ENCODE measurements at regions not wholly inside any gene's neighbourhood (a gene's known extent, or its start where the extent isn't known, plus 50 kb on each side); places are given as distances from the start of the nearest gene placed in this dataset.

- Histone ChIP-seq H3K27ac (ENCODE audit: low read depth in 2 of 2, low read length in 2 of 2) (no peak overlapping the region), H3K9ac (ENCODE audit: low read depth in 1 of 2, low read length in 2 of 2) (no peak overlapping the region)
Measured at GRCh38 chr15:62636823-62637573, 405.5 kb upstream of the TPM1 start.

GRCh38 chr15:62637574-62637897 is 405.0 kb upstream of the TPM1 start:
- no peak overlapping the region for H3K9ac ChIP-seq (ENCODE audit: low read depth in 1 of 2, low read length in 2 of 2)
- H3K27ac ChIP-seq (ENCODE audit: low read depth in 2 of 2, low read length in 2 of 2) = no peak overlapping the region
- H3K27me3 ChIP-seq (ENCODE audit: control insufficient read depth in 2 of 2, insufficient read depth in 2 of 2, low read length in 2 of 2) = no peaks in the 10 kb centered on the region
- no peaks in the 10 kb centered on the region for H3K9me3 ChIP-seq (ENCODE audit: control insufficient read depth in 2 of 2, low read length in 2 of 2)
- no peaks in the 10 kb centered on the region for H3K36me3 ChIP-seq (ENCODE audit: control insufficient read depth in 2 of 2, insufficient read depth in 2 of 2, low read length in 2 of 2)
- peaks cover 6 to 20% of the 10 kb centered on the region in 2 donors for H3K4me1 ChIP-seq (ENCODE audit: control insufficient read depth in 2 of 2, insufficient read depth in 2 of 2, low read length in 2 of 2)
- H3K4me3 ChIP-seq (ENCODE audit: low read length in 2 of 2) = no peak overlapping the region

More at GRCh38 chr15:62636823-62637573, 405.5 kb upstream of the TPM1 start:
- Histone ChIP-seq H3K4me1 (ENCODE audit: control insufficient read depth in 2 of 2, insufficient read depth in 2 of 2, low read length in 2 of 2) (peaks cover 6 to 20% of the 10 kb centered on the region in 2 donors), H3K27me3 (ENCODE audit: control insufficient read depth in 2 of 2, insufficient read depth in 2 of 2, low read length in 2 of 2) (no peaks in the 10 kb centered on the region), H3K9me3 (ENCODE audit: control insufficient read depth in 2 of 2, low read length in 2 of 2) (no peaks in the 10 kb centered on the region), H3K36me3 (ENCODE audit: control insufficient read depth in 2 of 2, insufficient read depth in 2 of 2, low read length in 2 of 2) (no peaks in the 10 kb centered on the region), H3K4me3 (ENCODE audit: low read length in 2 of 2) (no peak overlapping the region)

GRCh38 chr15:62637950-62638619 is 404.5 kb upstream of the TPM1 start:
- peaks cover 6 to 20% of the 10 kb centered on the region in 2 donors for H3K4me1 ChIP-seq (ENCODE audit: control insufficient read depth in 2 of 2, insufficient read depth in 2 of 2, low read length in 2 of 2)
- no peaks in the 10 kb centered on the region for H3K9me3 ChIP-seq (ENCODE audit: control insufficient read depth in 2 of 2, low read length in 2 of 2)
- H3K4me3 ChIP-seq (ENCODE audit: low read length in 2 of 2) = no peak overlapping the region
- H3K36me3 ChIP-seq (ENCODE audit: control insufficient read depth in 2 of 2, insufficient read depth in 2 of 2, low read length in 2 of 2) = no peaks in the 10 kb centered on the region
- H3K9ac ChIP-seq (ENCODE audit: low read depth in 1 of 2, low read length in 2 of 2) = no peak overlapping the region
- H3K27me3 ChIP-seq (ENCODE audit: control insufficient read depth in 2 of 2, insufficient read depth in 2 of 2, low read length in 2 of 2) = no peaks in the 10 kb centered on the region
- no peak overlapping the region for H3K27ac ChIP-seq (ENCODE audit: low read depth in 2 of 2, low read length in 2 of 2)

- no peak overlapping the region for H3K4me3 ChIP-seq (ENCODE audit: low read length in 2 of 2)
- H3K36me3 ChIP-seq (ENCODE audit: control insufficient read depth in 2 of 2, insufficient read depth in 2 of 2, low read length in 2 of 2) = no peaks in the 10 kb centered on the region
- no peaks in the 10 kb centered on the region for H3K27me3 ChIP-seq (ENCODE audit: control insufficient read depth in 2 of 2, insufficient read depth in 2 of 2, low read length in 2 of 2)
- H3K9me3 ChIP-seq (ENCODE audit: control insufficient read depth in 2 of 2, low read length in 2 of 2) = no peaks in the 10 kb centered on the region
- H3K4me1 ChIP-seq (ENCODE audit: control insufficient read depth in 2 of 2, insufficient read depth in 2 of 2, low read length in 2 of 2) = peaks cover 6 to 20% of the 10 kb centered on the region in 2 donors
- no peak overlapping the region for H3K9ac ChIP-seq (ENCODE audit: low read depth in 1 of 2, low read length in 2 of 2)
- H3K27ac ChIP-seq (ENCODE audit: low read depth in 2 of 2, low read length in 2 of 2) = no peak overlapping the region
Measured at GRCh38 chr15:62639432-62639831, 403.1 kb upstream of the TPM1 start.

- H3K27ac ChIP-seq (ENCODE audit: low read depth in 2 of 2, low read length in 2 of 2) = no peak overlapping the region
- H3K4me3 ChIP-seq (ENCODE audit: low read length in 2 of 2) = no peak overlapping the region
- H3K9ac ChIP-seq (ENCODE audit: low read depth in 1 of 2, low read length in 2 of 2) = no peak overlapping the region
- H3K4me1 ChIP-seq (ENCODE audit: control insufficient read depth in 2 of 2, insufficient read depth in 2 of 2, low read length in 2 of 2) = peaks cover 6 to 20% of the 10 kb centered on the region in 2 donors
- no peaks in the 10 kb centered on the region for H3K36me3 ChIP-seq (ENCODE audit: control insufficient read depth in 2 of 2, insufficient read depth in 2 of 2, low read length in 2 of 2)
- no peaks in the 10 kb centered on the region for H3K27me3 ChIP-seq (ENCODE audit: control insufficient read depth in 2 of 2, insufficient read depth in 2 of 2, low read length in 2 of 2)
- H3K9me3 ChIP-seq (ENCODE audit: control insufficient read depth in 2 of 2, low read length in 2 of 2) = no peaks in the 10 kb centered on the region
Measured at GRCh38 chr15:62639906-62640605, 402.5 kb upstream of the TPM1 start.

- H3K4me3 ChIP-seq (ENCODE audit: low read length in 2 of 2) = no peak overlapping the region
- H3K4me1 ChIP-seq (ENCODE audit: control insufficient read depth in 2 of 2, insufficient read depth in 2 of 2, low read length in 2 of 2) = peaks cover 6 to 20% of the 10 kb centered on the region in 2 donors
- H3K9me3 ChIP-seq (ENCODE audit: control insufficient read depth in 2 of 2, low read length in 2 of 2) = no peaks in the 10 kb centered on the region
- no peak overlapping the region for H3K27ac ChIP-seq (ENCODE audit: low read depth in 2 of 2, low read length in 2 of 2)
- H3K9ac ChIP-seq (ENCODE audit: low read depth in 1 of 2, low read length in 2 of 2) = no peak overlapping the region
- no peaks in the 10 kb centered on the region for H3K36me3 ChIP-seq (ENCODE audit: control insufficient read depth in 2 of 2, insufficient read depth in 2 of 2, low read length in 2 of 2)
- no peaks in the 10 kb centered on the region for H3K27me3 ChIP-seq (ENCODE audit: control insufficient read depth in 2 of 2, insufficient read depth in 2 of 2, low read length in 2 of 2)
Measured at GRCh38 chr15:62641825-62642224, 400.7 kb upstream of the TPM1 start.

- no peaks in the 10 kb centered on the region for H3K9me3 ChIP-seq (ENCODE audit: control insufficient read depth in 2 of 2, low read length in 2 of 2)
- no peak overlapping the region for H3K27ac ChIP-seq (ENCODE audit: low read depth in 2 of 2, low read length in 2 of 2)
- peaks cover 0 to 7% of the 10 kb centered on the region in 2 donors for H3K4me1 ChIP-seq (ENCODE audit: control insufficient read depth in 2 of 2, insufficient read depth in 2 of 2, low read length in 2 of 2)
- H3K9ac ChIP-seq (ENCODE audit: low read depth in 1 of 2, low read length in 2 of 2) = no peak overlapping the region
- H3K36me3 ChIP-seq (ENCODE audit: control insufficient read depth in 2 of 2, insufficient read depth in 2 of 2, low read length in 2 of 2) = no peaks in the 10 kb centered on the region
- H3K4me3 ChIP-seq (ENCODE audit: low read length in 2 of 2) = no peak overlapping the region
- no peaks in the 10 kb centered on the region for H3K27me3 ChIP-seq (ENCODE audit: control insufficient read depth in 2 of 2, insufficient read depth in 2 of 2, low read length in 2 of 2)
Measured at GRCh38 chr15:62643572-62643971, 399.0 kb upstream of the TPM1 start.

- peaks cover under 1 to 2% of the 10 kb centered on the region in 2 donors for H3K36me3 ChIP-seq (ENCODE audit: control insufficient read depth in 2 of 2, insufficient read depth in 2 of 2, low read length in 2 of 2)
- peaks cover 0 to 5% of the 10 kb centered on the region in 2 donors for H3K4me1 ChIP-seq (ENCODE audit: control insufficient read depth in 2 of 2, insufficient read depth in 2 of 2, low read length in 2 of 2)
- H3K9me3 ChIP-seq (ENCODE audit: control insufficient read depth in 2 of 2, low read length in 2 of 2) = no peaks in the 10 kb centered on the region
- H3K9ac ChIP-seq (ENCODE audit: low read depth in 1 of 2, low read length in 2 of 2) = no peak overlapping the region
- no peak overlapping the region for H3K27ac ChIP-seq (ENCODE audit: low read depth in 2 of 2, low read length in 2 of 2)
- H3K4me3 ChIP-seq (ENCODE audit: low read length in 2 of 2) = no peak overlapping the region
- no peaks in the 10 kb centered on the region for H3K27me3 ChIP-seq (ENCODE audit: control insufficient read depth in 2 of 2, insufficient read depth in 2 of 2, low read length in 2 of 2)
Measured at GRCh38 chr15:62644216-62644888, 398.2 kb upstream of the TPM1 start.

GRCh38 chr15:62644889-62645742 is 397.4 kb upstream of the TPM1 start:
- no peaks in the 10 kb centered on the region for H3K9me3 ChIP-seq (ENCODE audit: control insufficient read depth in 2 of 2, low read length in 2 of 2)
- H3K27ac ChIP-seq (ENCODE audit: low read depth in 2 of 2, low read length in 2 of 2) = no peak overlapping the region
- H3K9ac ChIP-seq (ENCODE audit: low read depth in 1 of 2, low read length in 2 of 2) = no peak overlapping the region
- H3K4me1 ChIP-seq (ENCODE audit: control insufficient read depth in 2 of 2, insufficient read depth in 2 of 2, low read length in 2 of 2) = peaks cover 0 to 5% of the 10 kb centered on the region in 2 donors
- H3K27me3 ChIP-seq (ENCODE audit: control insufficient read depth in 2 of 2, insufficient read depth in 2 of 2, low read length in 2 of 2) = no peaks in the 10 kb centered on the region
- H3K4me3 ChIP-seq (ENCODE audit: low read length in 2 of 2) = no peak overlapping the region
- H3K36me3 ChIP-seq (ENCODE audit: control insufficient read depth in 2 of 2, insufficient read depth in 2 of 2, low read length in 2 of 2) = peaks cover 4 to 7% of the 10 kb centered on the region in 2 donors
